Epithelial cell of esophagus (primary cell): ENCODE measurements at regions not wholly inside any gene's neighbourhood (a gene's known extent, or its start where the extent isn't known, plus 50 kb on each side); places are given as distances from the start of the nearest gene placed in this dataset.
"Not testable (repeated sequence)": the region's sequence is repeated elsewhere in the genome, so short reads cannot be mapped to it uniquely, and the experiment has no call there.

ENCODE experiments used
- DNase-seq: peaks from one replicate; pipeline ENCODE4 v3.0.0; 2010; ENCODE audit warnings: low read depth
- H3K4me3 ChIP-seq: 2 replicates; pipeline ENCODE4 v1.5.1; 2011; ENCODE audit warnings: mild to moderate bottlenecking, low read length, control low read depth
- TF ChIP-seq, protein P1 (sequence below): IDR thresholded peaks from 2 replicates; pipeline ENCODE4 v1.5.1; 2011; ENCODE audit warnings: low read depth, mild to moderate bottlenecking, low read length, control low read depth, inconsistent platforms; ENCODE audit not compliant: insufficient read depth; ENCODE audit errors: missing control alignments

DNA sequence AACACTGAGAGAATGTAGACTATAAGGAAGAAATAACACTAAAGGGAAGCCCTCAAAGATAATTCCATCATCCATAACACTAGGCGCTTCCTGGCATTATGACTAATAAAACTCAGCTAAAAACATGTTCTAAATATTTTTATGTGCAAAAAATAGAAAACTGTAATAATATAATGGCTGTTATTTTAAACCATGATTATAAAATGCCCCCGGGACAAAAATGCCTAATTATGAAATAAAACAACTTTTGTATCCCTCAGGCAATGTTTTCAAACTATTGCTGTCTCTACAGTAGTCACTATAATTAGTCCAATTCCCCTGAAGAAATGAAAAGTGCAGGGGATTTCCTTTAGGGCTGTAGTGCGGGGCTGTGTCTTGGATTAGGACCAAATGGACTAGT lies 242.4 kb downstream of the RNF144B start:
- DNase-seq: no peak
- TF ChIP-seq, protein P1, sequence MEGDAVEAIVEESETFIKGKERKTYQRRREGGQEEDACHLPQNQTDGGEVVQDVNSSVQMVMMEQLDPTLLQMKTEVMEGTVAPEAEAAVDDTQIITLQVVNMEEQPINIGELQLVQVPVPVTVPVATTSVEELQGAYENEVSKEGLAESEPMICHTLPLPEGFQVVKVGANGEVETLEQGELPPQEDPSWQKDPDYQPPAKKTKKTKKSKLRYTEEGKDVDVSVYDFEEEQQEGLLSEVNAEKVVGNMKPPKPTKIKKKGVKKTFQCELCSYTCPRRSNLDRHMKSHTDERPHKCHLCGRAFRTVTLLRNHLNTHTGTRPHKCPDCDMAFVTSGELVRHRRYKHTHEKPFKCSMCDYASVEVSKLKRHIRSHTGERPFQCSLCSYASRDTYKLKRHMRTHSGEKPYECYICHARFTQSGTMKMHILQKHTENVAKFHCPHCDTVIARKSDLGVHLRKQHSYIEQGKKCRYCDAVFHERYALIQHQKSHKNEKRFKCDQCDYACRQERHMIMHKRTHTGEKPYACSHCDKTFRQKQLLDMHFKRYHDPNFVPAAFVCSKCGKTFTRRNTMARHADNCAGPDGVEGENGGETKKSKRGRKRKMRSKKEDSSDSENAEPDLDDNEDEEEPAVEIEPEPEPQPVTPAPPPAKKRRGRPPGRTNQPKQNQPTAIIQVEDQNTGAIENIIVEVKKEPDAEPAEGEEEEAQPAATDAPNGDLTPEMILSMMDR: no peak

DNA sequence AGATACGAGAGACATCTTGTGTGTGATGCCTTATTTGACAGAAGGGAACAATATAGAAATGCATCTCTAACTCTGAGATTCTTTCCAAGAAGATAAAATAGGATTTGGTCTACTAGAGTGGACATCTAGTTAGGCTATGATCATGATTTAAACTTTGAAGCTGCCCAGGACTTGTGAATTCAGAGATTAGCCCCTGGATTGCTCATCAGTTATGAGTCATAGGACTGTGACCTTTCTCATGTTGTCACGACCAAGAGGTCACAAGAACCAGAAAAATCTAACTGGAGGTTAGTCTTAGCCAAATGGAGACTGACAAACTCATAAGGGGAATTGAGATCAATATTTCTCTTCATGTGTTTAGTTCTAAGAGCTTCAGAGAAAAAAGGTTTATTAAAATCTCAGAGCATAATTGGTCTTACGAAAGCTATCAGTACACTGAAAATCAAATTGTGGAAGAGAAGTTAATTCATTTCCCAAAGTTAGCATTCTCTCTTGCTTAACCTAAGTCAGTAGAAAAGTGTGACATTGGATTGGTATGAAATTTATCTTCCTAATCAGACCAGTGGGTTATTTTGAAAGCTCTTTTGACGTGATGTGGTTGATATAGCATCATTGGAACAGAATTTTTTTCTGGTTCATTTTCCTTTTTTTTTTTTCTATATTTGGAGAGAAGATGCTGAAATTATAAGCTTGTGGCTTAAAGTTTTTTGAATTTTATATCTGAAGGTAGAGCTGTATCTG lies 245.7 kb downstream of the RNF144B start:
- TF ChIP-seq, protein P1: no peak
- peak; percentile 14 for DNase-seq
- H3K4me3 ChIP-seq: no peak overlapping the region

More for the DNA sequence above, 242.4 kb downstream of the RNF144B start:
- H3K4me3 ChIP-seq: no peak overlapping the region

DNA sequence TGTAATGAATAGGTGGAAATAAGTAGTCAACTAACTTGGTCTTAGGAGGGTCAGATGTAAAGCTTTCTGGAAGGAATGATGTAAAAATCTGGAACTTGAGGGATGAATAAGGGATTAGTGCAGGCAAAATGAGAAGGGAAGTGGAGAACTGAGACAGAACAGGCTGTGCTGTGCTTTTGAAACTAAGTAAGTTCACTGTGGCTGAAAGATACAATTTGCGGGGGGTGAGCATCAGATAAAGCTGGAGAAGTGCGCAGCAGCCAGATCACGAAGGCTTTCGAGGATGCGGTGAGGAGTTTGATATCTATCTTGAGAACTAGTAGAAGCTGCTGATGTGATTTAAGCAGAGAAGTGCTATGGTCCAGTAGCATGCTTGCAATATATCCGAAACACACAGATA lies 247.8 kb downstream of the RNF144B start:
- H3K4me3 ChIP-seq: no peak overlapping the region
- no peak for DNase-seq
- TF ChIP-seq, protein P1: no peak

DNA sequence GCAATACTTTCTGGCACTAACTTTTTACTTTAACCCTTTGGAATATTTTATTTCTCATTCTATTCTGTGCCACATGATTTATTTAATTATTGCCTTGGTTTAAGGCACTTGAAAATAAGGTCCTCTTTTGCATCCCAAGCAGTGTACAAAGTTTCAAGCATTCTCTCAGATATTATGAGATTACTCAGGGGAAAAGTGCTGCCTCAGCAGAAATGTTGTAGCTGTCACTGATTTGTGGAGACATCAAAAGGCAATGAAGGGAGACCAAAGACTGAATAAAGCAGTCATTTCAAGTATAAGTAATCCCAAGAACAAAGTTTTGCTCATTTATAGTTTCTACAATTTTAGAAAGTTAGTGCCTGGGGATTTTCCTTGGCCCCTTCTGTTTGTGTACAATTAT lies 253.0 kb downstream of the RNF144B start:
- no peak for DNase-seq
- TF ChIP-seq, protein P1: no peak
- H3K4me3 ChIP-seq: no peak overlapping the region

DNA sequence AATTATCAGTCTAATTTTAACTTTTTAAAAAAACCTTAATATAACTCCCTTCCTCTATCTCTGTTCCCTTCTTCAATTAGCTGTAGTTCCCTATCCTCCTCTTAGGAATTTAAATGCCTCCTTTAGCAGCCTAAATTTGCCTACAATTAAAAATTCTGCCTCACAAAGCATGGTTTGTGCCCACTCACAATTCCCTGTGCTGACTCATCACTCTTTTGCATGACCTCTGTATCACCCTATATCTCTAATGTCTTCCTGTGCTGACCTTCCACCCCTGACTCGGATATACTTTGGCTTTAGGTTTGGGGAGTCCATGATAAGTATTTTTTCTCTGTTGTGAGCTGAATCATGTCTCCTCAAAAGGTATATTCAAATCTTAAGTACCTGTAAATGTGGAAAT lies 253.6 kb downstream of the RNF144B start:
- no peak for DNase-seq
- TF ChIP-seq, protein P1: no peak
- no peak overlapping the region for H3K4me3 ChIP-seq

DNA sequence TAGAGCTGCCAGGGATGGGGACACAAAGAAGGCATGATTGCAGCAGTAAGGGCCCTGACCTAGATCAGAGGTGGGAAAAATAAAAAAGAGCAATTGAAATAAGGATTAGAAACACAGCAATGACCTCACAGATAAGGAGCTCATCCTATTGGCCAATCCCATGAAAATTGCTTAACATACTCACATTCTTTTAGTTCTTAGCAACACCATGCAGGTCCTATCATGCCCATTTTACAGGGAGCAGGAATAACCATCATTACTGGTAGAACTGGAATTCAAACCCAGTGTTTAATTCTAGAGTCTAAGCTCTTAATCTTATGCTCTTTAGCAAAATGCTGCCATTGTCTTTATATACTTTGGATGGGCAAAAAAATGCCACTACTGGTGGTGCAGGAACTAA lies 267.7 kb downstream of the RNF144B start:
- peak; percentile 88 for DNase-seq
- H3K4me3 ChIP-seq: no peak overlapping the region
- TF ChIP-seq, protein P1: no peak

DNA sequence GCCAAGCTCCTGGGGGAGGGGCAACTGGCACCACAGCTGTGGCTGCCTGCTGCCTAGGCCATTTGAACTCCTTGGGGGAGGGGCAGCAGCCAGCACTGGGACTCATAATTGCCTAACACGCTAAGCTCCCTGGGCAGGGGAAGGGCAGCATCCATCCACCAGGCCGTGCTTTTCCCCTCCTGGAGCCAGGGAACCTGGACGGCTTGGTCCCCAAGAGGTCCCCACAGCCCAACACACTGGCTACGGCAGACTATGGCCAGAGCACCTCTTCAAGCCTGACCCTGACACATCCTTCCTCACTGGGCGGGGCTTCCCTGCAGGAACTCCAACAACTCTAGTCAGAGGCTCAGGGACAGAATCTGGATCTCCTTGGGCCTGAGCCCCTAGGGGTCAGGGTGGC lies 269.4 kb downstream of the RNF144B start:
- TF ChIP-seq, protein P1: no peak
- no peak overlapping the region for H3K4me3 ChIP-seq
- no peak for DNase-seq

DNA sequence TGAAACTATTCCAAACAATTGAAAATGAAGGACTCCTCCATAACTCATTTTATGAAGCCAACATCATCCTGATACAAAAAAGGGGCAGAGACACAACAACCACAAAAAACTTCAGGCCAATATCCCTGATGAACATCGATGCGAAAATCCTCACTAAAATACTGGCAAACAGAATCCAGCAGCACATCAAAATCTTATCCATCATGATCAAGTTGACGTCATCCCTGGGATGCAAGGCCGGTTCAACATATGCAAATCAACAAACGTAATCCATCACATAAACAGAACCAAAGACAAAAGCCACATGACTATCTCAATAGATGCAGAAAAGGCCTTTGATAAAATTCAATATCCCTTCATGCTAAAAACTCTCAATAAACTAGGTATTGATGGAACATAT lies 272.8 kb downstream of the RNF144B start:
- H3K4me3 ChIP-seq, DNase-seq: not testable (repeated sequence)
